ENCODE measurements at regions not wholly inside any gene's neighbourhood (a gene's known extent, or its start where the extent isn't known, plus 50 kb on each side); places are given as distances from the start of the nearest gene placed in this dataset.

- Histone ChIP-seq H3K36me3 (ENCODE audit: insufficient read depth, low read length, poor library complexity, severe bottlenecking) (no peaks in the 10 kb centered on the region), H3K27ac (ENCODE audit: low read depth, low read length, poor library complexity, severe bottlenecking) (no peak overlapping the region), H3K9me3 (ENCODE audit: low read depth, low read length, poor library complexity, severe bottlenecking) (no peaks in the 10 kb centered on the region), H3K27me3 (replicated peaks; ENCODE audit: insufficient read depth, low read depth, low read length, poor library complexity) (no peaks in the 10 kb centered on the region), H3K4me1 (ENCODE audit: insufficient read depth, low read length, poor library complexity, severe bottlenecking) (peaks cover 11% of the 10 kb centered on the region), H3K4me3 (ENCODE audit: low read depth, low read length, poor library complexity, severe bottlenecking) (no peak overlapping the region)
- intact Hi-C loops (cut with micrococcal nuclease; ENCODE audit: unreplicated experiment) = no loop called here
- DNase-seq (ENCODE audit: low spot score) = no peak
- no peak for TF ChIP-seq EZH2 (IDR thresholded peaks at IDR 0.05; ENCODE audit: borderline replicate concordance, low read depth, low read length, poor library complexity, severe bottlenecking)
- TF ChIP-seq CTCF (conservative IDR thresholded peaks at IDR 0.05; ENCODE audit: low read depth, low read length) = no peak
- ChIA-PET POLR2A (ENCODE audit: low non-redundant PET) (interaction anchor here (0.7 kb wide), 1 partner anchor 11 kb away, joined by 4 read pairs; no protein-coding TSS in a partner anchor), CTCF (no interaction called here)
- BruUV-seq (replicated peaks) = no TSS peak
Observed at GRCh38 chr2:18050001-18050400, 171.5 kb downstream of the KCNS3 start.

- no peak for DNase-seq (ENCODE audit: low spot score)
- Histone ChIP-seq H3K4me1 (ENCODE audit: insufficient read depth, low read length, poor library complexity, severe bottlenecking) (peaks cover 11% of the 10 kb centered on the region), H3K4me3 (ENCODE audit: low read depth, low read length, poor library complexity, severe bottlenecking) (no peak overlapping the region), H3K36me3 (ENCODE audit: insufficient read depth, low read length, poor library complexity, severe bottlenecking) (no peaks in the 10 kb centered on the region), H3K27ac (ENCODE audit: low read depth, low read length, poor library complexity, severe bottlenecking) (no peak overlapping the region), H3K27me3 (replicated peaks; ENCODE audit: insufficient read depth, low read depth, low read length, poor library complexity) (no peaks in the 10 kb centered on the region), H3K9me3 (ENCODE audit: low read depth, low read length, poor library complexity, severe bottlenecking) (no peaks in the 10 kb centered on the region)
- BruUV-seq (replicated peaks) = no TSS peak
- intact Hi-C loops (cut with micrococcal nuclease; ENCODE audit: unreplicated experiment) = no loop called here
- no peak for TF ChIP-seq EZH2 (IDR thresholded peaks at IDR 0.05; ENCODE audit: borderline replicate concordance, low read depth, low read length, poor library complexity, severe bottlenecking)
- TF ChIP-seq CTCF (conservative IDR thresholded peaks at IDR 0.05; ENCODE audit: low read depth, low read length) = no peak
- POLR2A ChIA-PET (ENCODE audit: low non-redundant PET) = interaction anchor here (0.7 kb wide), 1 partner anchor 12 kb away, joined by 4 read pairs; no protein-coding TSS in a partner anchor
- CTCF ChIA-PET = no interaction called here
Observed at GRCh38 chr2:18049325-18049724, 170.9 kb downstream of the KCNS3 start.

DNA sequence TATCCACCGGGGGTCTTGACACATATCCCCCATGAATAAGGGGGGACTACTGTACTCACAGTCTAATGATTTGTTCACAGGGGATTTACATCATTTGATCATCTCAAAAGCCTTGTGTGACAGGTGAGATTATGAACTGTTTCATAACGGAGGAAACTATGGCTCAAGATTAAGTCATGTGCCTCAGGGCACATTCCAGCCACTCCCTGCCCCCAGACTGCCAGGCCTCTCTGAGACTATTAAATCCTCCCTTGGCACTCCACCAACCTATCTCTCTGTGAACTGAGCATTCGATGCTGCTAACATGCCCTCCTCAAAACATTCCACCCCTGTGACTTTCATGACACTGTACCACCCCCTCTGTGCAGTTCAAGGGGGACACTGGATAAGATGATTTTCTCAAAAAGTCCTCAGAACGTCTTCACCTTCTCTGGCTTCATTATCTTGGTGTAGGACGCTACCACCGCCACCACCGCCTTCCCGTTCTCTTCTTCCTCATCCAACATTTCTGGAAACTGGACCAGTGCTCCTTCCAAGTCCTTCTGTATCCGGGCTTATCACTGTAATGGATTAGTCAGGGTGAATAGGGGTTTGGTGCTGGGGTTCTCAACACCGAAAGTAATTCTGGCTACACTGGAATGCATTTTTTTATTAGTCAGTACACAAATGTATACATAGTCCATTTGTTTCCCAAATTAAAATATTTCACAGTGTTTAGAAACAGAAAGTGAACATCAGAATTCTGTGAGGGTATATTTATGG, 169.6 kb downstream of the KCNS3 start:
- H3K4me1 ChIP-seq (ENCODE audit: insufficient read depth, low read length, poor library complexity, severe bottlenecking) = peaks cover 11% of the 10 kb centered on the region
- H3K27me3 ChIP-seq (replicated peaks; ENCODE audit: insufficient read depth, low read depth, low read length, poor library complexity) = no peaks in the 10 kb centered on the region
- no TSS peak for BruUV-seq (replicated peaks)
- H3K4me3 ChIP-seq (ENCODE audit: low read depth, low read length, poor library complexity, severe bottlenecking) = no peak overlapping the region
- H3K27ac ChIP-seq (ENCODE audit: low read depth, low read length, poor library complexity, severe bottlenecking) = no peak overlapping the region
- DNase-seq (ENCODE audit: low spot score) = peak; percentile 67
- ChIA-PET CTCF (no interaction called here), POLR2A (ENCODE audit: low non-redundant PET) (no interaction called here)
- no peaks in the 10 kb centered on the region for H3K36me3 ChIP-seq (ENCODE audit: insufficient read depth, low read length, poor library complexity, severe bottlenecking)
- TF ChIP-seq CTCF (conservative IDR thresholded peaks at IDR 0.05; ENCODE audit: low read depth, low read length) (no peak), EZH2 (IDR thresholded peaks at IDR 0.05; ENCODE audit: borderline replicate concordance, low read depth, low read length, poor library complexity, severe bottlenecking) (no peak)
- H3K9me3 ChIP-seq (ENCODE audit: low read depth, low read length, poor library complexity, severe bottlenecking) = no peaks in the 10 kb centered on the region
- intact Hi-C loops (cut with micrococcal nuclease; ENCODE audit: unreplicated experiment) = no loop called here

Measured in A673 (cell line).